ENCODE measurements at regions not wholly inside any gene's neighbourhood (a gene's known extent, or its start where the extent isn't known, plus 50 kb on each side); places are given as distances from the start of the nearest gene placed in this dataset.

GRCh38 chr1:5235355-5235899, 581.0 kb downstream of the AJAP1 start:
- no peak for DNase-seq

GRCh38 chr1:5232537-5232936, 578.1 kb downstream of the AJAP1 start:
- Histone ChIP-seq H3K27ac (no peak overlapping the region), H3K4me3 (no peak overlapping the region), H3K4me1 (no peaks in the 10 kb centered on the region), H3K36me3 (no peaks in the 10 kb centered on the region), H3K9me3 (peaks cover 0 to 15% (median 0%) of the 10 kb centered on the region in 12 donors), H3K27me3 (peaks cover 0 to 26% (median 4%) of the 10 kb centered on the region in 9 donors)
- intact Hi-C loops (cut with DNase I): no loop called here
- DNase-seq (no peak), ATAC-seq (no peak)
- WGBS, 4 donors: 84 to 89% (median 85%) methylated on average over 1 of the region's 1 CpG
- no peak for TF ChIP-seq POLR2A (IDR thresholded peaks at IDR 0.05)
- no peak for TF ChIP-seq CTCF (IDR thresholded peaks at IDR 0.05)

More at GRCh38 chr1:5235355-5235899, 581.0 kb downstream of the AJAP1 start:
- peaks cover 0 to 15% (median 0%) of the 10 kb centered on the region in 12 donors for H3K9me3 ChIP-seq
- H3K27ac ChIP-seq: no peak overlapping the region
- intact Hi-C loops (cut with DNase I): no loop called here
- H3K27me3 ChIP-seq: peaks cover 0 to 13% (median 3%) of the 10 kb centered on the region in 9 donors
- H3K4me3 ChIP-seq: no peak overlapping the region
- no peak for ATAC-seq
- 35 to 51% (median 45%) methylated on average over 6 of the region's 6 CpGs for WGBS, 4 donors
- no peak for TF ChIP-seq POLR2A (IDR thresholded peaks at IDR 0.05)
- TF ChIP-seq CTCF (IDR thresholded peaks at IDR 0.05): no peak
- H3K36me3 ChIP-seq: no peaks in the 10 kb centered on the region
- H3K4me1 ChIP-seq: no peaks in the 10 kb centered on the region

- Histone ChIP-seq H3K27ac (no peak overlapping the region), H3K4me3 (no peak overlapping the region), H3K27me3 (peaks cover 0 to 31% (median 4%) of the 10 kb centered on the region in 9 donors), H3K9me3 (peaks cover 0 to 15% (median 0%) of the 10 kb centered on the region in 12 donors), H3K4me1 (no peaks in the 10 kb centered on the region), H3K36me3 (no peaks in the 10 kb centered on the region)
- no peak for TF ChIP-seq POLR2A (IDR thresholded peaks at IDR 0.05)
- ATAC-seq (no peak), DNase-seq (no peak)
- WGBS, 4 donors: 51 to 69% (median 59%) methylated on average over 2 of the region's 2 CpGs
- intact Hi-C loops (cut with DNase I): no loop called here
These were observed 577.3 kb downstream of the AJAP1 start for GRCh38 chr1:5231541-5232315.

- H3K27me3 ChIP-seq: peaks cover 0 to 48% (median 5%) of the 10 kb centered on the region in 9 donors
- H3K36me3 ChIP-seq: no peaks in the 10 kb centered on the region
- WGBS, 4 donors: 70 to 77% (median 76%) methylated on average over 8 of the region's 8 CpGs
- ATAC-seq: no peak
- H3K27ac ChIP-seq: no peak overlapping the region
- intact Hi-C loops (cut with DNase I): no loop called here
- H3K4me3 ChIP-seq: no peak overlapping the region
- TF ChIP-seq POLR2A (IDR thresholded peaks at IDR 0.05) (no peak), CTCF (IDR thresholded peaks at IDR 0.05) (no peak)
- no peaks in the 10 kb centered on the region for H3K9me3 ChIP-seq
- DNase-seq: no peak
- no peaks in the 10 kb centered on the region for H3K4me1 ChIP-seq
These were observed 572.7 kb downstream of the AJAP1 start for GRCh38 chr1:5227114-5227513.

Data from heart left ventricle (tissue), 16 donors.